A549 (cell line): ENCODE measurements at regions not wholly inside any gene's neighbourhood (a gene's known extent, or its start where the extent isn't known, plus 50 kb on each side); places are given as distances from the start of the nearest gene placed in this dataset.
A peak's percentile ranks its signal among the peaks of the same experiment; 100 is the strongest.

Experiments used
- ATAC-seq, 2 experiments: fragments of 200-7000 bp in 1 of 2; fragments of >200 bp in 1 of 2; cut with Nextera tagmentation in 1 of 2; cut with Tn5 transposase in 1 of 2; 3 replicates each; pipeline versions ENCODE4 v1.8.0 to v1.9.1; 2018 to 2020; ENCODE audit warnings: mild to moderate bottlenecking in 1 of 2, moderate library complexity in 1 of 2
- CTCF ChIA-PET: fragments of 300-600 bp; sonication (Branson Sonifier 250); formaldehyde crosslinking; extraction: SDS; loops from one replicate; lab custom pipeline; 2021; ENCODE audit warnings: antibody characterized with exemption, inconsistent platforms; lab: Yijun Ruan, JAX
- POLR2A ChIA-PET: fragments of 350-600 bp; formaldehyde crosslinking; extraction: SDS; loops from one replicate; lab custom pipeline; 2021; ENCODE audit warnings: antibody characterized with exemption, inconsistent platforms; lab: Yijun Ruan, JAX
- DNase-seq, 2 experiments: peaks; one replicate each; pipeline versions ENCODE4 v3.0.0 to v3.0.0-alpha.2; 2011 to 2016; ENCODE audit warnings: low read depth in 1 of 2, low spot score in 1 of 2
- FAIRE-seq: peaks from 2 replicates; lab custom pipeline; 2011; peaks lifted over from hg19 to GRCh38; lab: Jason Lieb, UNC
- H3K27ac ChIP-seq, 2 experiments: fragments of >200 bp; sonication (Bioruptor Twin); formaldehyde crosslinking; 3 replicates each; pipeline ENCODE4 v1.5.1; 2016 to 2017
- H3K4me1 ChIP-seq: fragments of >200 bp; sonication (Bioruptor Twin); formaldehyde crosslinking; 3 replicates; pipeline ENCODE4 v1.6.1; 2016
- H3K4me2 ChIP-seq: fragments of >200 bp; sonication (Bioruptor Twin); formaldehyde crosslinking; 3 replicates; pipeline ENCODE4 v1.6.1; 2016
- H3K4me3 ChIP-seq: fragments of >200 bp; sonication (Bioruptor Twin); formaldehyde crosslinking; 3 replicates; pipeline ENCODE4 v1.5.1; 2016
- H3K9me3 ChIP-seq: fragments of >200 bp; sonication (Bioruptor Twin); formaldehyde crosslinking; 3 replicates; pipeline ENCODE4 v1.6.1; 2016
- BHLHE40 ChIP-seq: IDR thresholded peaks from 2 replicates; pipeline ENCODE4 v1.6.1; 2012; ENCODE audit warnings: low read depth, low read length, inconsistent platforms
- CBX8 ChIP-seq: fragments of 200-600 bp; sonication (generic); IDR thresholded peaks from 2 replicates; pipeline ENCODE4 v1.6.1; 2016
- CEBPB ChIP-seq, 2 experiments: fragments of >200 bp in 1 of 2; sonication (Bioruptor Twin) in 1 of 2; formaldehyde crosslinking in 1 of 2; IDR thresholded peaks; 2 replicates each; pipeline ENCODE4 v1.6.1; 2012 to 2016
- EHMT2 ChIP-seq: fragments of 200-600 bp; sonication (generic); IDR thresholded peaks from 2 replicates; pipeline ENCODE4 v1.6.1; 2016; ENCODE audit warnings: antibody characterized with exemption, low read depth, mild to moderate bottlenecking, moderate library complexity
- EP300 ChIP-seq, 2 experiments: fragments of >200 bp; sonication (Bioruptor Twin); formaldehyde crosslinking; IDR thresholded peaks; 2 replicates in 1 of 2; 3 replicates in 1 of 2; pipeline ENCODE4 v1.6.1; 2016 to 2017
- FOSB ChIP-seq: fragments of 250-450 bp; sonication (Bioruptor Pico); IDR thresholded peaks from 2 replicates; pipeline ENCODE4 v1.5.0; 2020; ENCODE audit warnings: mild to moderate bottlenecking, moderate library complexity
- FOSL2 ChIP-seq, 2 experiments: fragments of 450-650 bp in 1 of 2; fragments of >200 bp in 1 of 2; sonication (Bioruptor Twin) in 1 of 2; formaldehyde crosslinking; IDR thresholded peaks; 2 replicates each; pipeline versions ENCODE4 v1.5.0 to v1.6.1; 2016 to 2020; ENCODE audit warnings: mild to moderate bottlenecking in 1 of 2, moderate library complexity in 1 of 2
- HDAC2 ChIP-seq: fragments of 200-600 bp; sonication (generic); IDR thresholded peaks from 2 replicates; pipeline ENCODE4 v1.6.1; 2016
- HEYL ChIP-seq: fragments of 250-450 bp; sonication (Bioruptor Pico); IDR thresholded peaks from 2 replicates; pipeline ENCODE4 v1.8.0; 2021; ENCODE audit warnings: mild to moderate bottlenecking, moderate library complexity
- HOXA7 ChIP-seq: fragments of 250-450 bp; sonication (Bioruptor Pico); IDR thresholded peaks from 2 replicates; pipeline ENCODE4 v1.5.0; 2020; ENCODE audit warnings: mild to moderate bottlenecking, moderate library complexity
- HOXB13 ChIP-seq: fragments of 250-450 bp; sonication (Bioruptor Pico); IDR thresholded peaks from 2 replicates; pipeline ENCODE4 v1.5.0; 2020; ENCODE audit warnings: low read depth, mild to moderate bottlenecking, moderate library complexity
- HOXB5 ChIP-seq: fragments of 250-450 bp; sonication (Bioruptor Pico); IDR thresholded peaks from 2 replicates; pipeline ENCODE4 v1.5.0; 2020; ENCODE audit warnings: mild to moderate bottlenecking, moderate library complexity
- JUN ChIP-seq, 2 experiments: fragments of >200 bp; sonication (Bioruptor Twin); formaldehyde crosslinking; IDR thresholded peaks; 2 replicates in 1 of 2; 3 replicates in 1 of 2; pipeline ENCODE4 v1.6.1; 2016 to 2017
- JUNB ChIP-seq: fragments of >200 bp; sonication (Bioruptor Twin); formaldehyde crosslinking; IDR thresholded peaks from 2 replicates; pipeline ENCODE4 v1.6.1; 2016
- KDM1A ChIP-seq: fragments of 200-600 bp; sonication (generic); IDR thresholded peaks from 2 replicates; pipeline ENCODE4 v1.6.1; 2016; ENCODE audit warnings: low read depth, mild to moderate bottlenecking
- MAFK ChIP-seq: fragments of 450-650 bp; IDR thresholded peaks from 2 replicates; pipeline ENCODE4 v1.6.1; 2014; ENCODE audit not compliant: partially characterized antibody
- MAX ChIP-seq: IDR thresholded peaks from 2 replicates; pipeline ENCODE4 v1.6.1; 2012
- MYC ChIP-seq: IDR thresholded peaks from 2 replicates; pipeline ENCODE4 v1.6.1; 2012; ENCODE audit warnings: mild to moderate bottlenecking, inconsistent platforms, low read length, improper control_type of control experiment, borderline replicate concordance
- NFE2L2 ChIP-seq: fragments of 150-350 bp; conservative IDR thresholded peaks from 2 replicates; pipeline ENCODE4 v1.6.1; 2014; ENCODE audit warnings: low read length
- NPAS2 ChIP-seq: fragments of 250-450 bp; sonication (Bioruptor Pico); IDR thresholded peaks from 2 replicates; pipeline ENCODE4 v1.8.0; 2022; ENCODE audit warnings: mild to moderate bottlenecking, moderate library complexity, borderline replicate concordance
- NR3C1 ChIP-seq: fragments of >200 bp; sonication (Bioruptor Twin); formaldehyde crosslinking; IDR thresholded peaks from 3 replicates; pipeline ENCODE4 v1.6.1; 2017
- POLR2AphosphoS2 ChIP-seq: conservative IDR thresholded peaks from 2 replicates; pipeline ENCODE4 v1.6.1; 2012; ENCODE audit warnings: low read length, improper control_type of control experiment, inconsistent platforms
- RCOR1 ChIP-seq: fragments of 150-350 bp; IDR thresholded peaks from 2 replicates; pipeline ENCODE4 v1.6.1; 2014; ENCODE audit warnings: antibody characterized with exemption, low read length, low read depth
- RFX5 ChIP-seq: fragments of 450-650 bp; IDR thresholded peaks from 2 replicates; pipeline ENCODE4 v1.7.1; 2014; ENCODE audit warnings: antibody characterized with exemption, mild to moderate bottlenecking, moderate library complexity
- RNF2 ChIP-seq: fragments of 200-600 bp; sonication (generic); IDR thresholded peaks from 2 replicates; pipeline ENCODE4 v1.6.1; 2016; ENCODE audit warnings: low read depth, mild to moderate bottlenecking, antibody characterized with exemption, moderate library complexity, borderline replicate concordance
- SREBF2 ChIP-seq: fragments of 450-650 bp; IDR thresholded peaks from 2 replicates; pipeline ENCODE4 v1.6.1; 2014; ENCODE audit warnings: mild to moderate bottlenecking, moderate library complexity
- TFCP2L1 ChIP-seq: fragments of 250-450 bp; sonication (Bioruptor Pico); IDR thresholded peaks from 2 replicates; pipeline ENCODE4 v1.5.0; 2021; ENCODE audit warnings: mild to moderate bottlenecking
- ZC3H11A ChIP-seq: fragments of 450-650 bp; IDR thresholded peaks from 2 replicates; pipeline ENCODE4 v1.6.1; 2014; ENCODE audit warnings: antibody characterized with exemption, mild to moderate bottlenecking
- ZFP36 ChIP-seq: fragments of 450-650 bp; IDR thresholded peaks from 2 replicates; pipeline ENCODE4 v1.6.1; 2014; ENCODE audit warnings: borderline replicate concordance; ENCODE audit not compliant: partially characterized antibody
- ZNF302 ChIP-seq: fragments of 250-450 bp; sonication (Bioruptor Pico); IDR thresholded peaks from 2 replicates; pipeline ENCODE4 v1.9.0; 2021; ENCODE audit warnings: inconsistent platforms, mild to moderate bottlenecking, moderate library complexity
- ZSCAN20 ChIP-seq: fragments of 250-450 bp; sonication (Bioruptor Pico); IDR thresholded peaks from 2 replicates; pipeline ENCODE4 v1.8.0; 2022; ENCODE audit warnings: mild to moderate bottlenecking, moderate library complexity
- WGBS: methylation state at CpG from one replicate; pipeline ENCODE4 v1.1.6; 2017; ENCODE audit errors: missing lambda C conversion rate; 5-methylcytosine and 5-hydroxymethylcytosine counted together
- TF ChIP-seq, protein P1 (sequence below): fragments of >200 bp; sonication (Bioruptor Twin); formaldehyde crosslinking; IDR thresholded peaks from 2 replicates; pipeline ENCODE4 v1.6.1; 2016
- TF ChIP-seq, protein P2 (sequence below): IDR thresholded peaks from 2 replicates; pipeline ENCODE4 v1.6.1; 2012

GRCh38 chr14:97266653-97267052 lies 469.5 kb downstream of the VRK1 start:
- ChIA-PET CTCF (no interaction called here), POLR2A (no interaction called here)
- TF ChIP-seq, protein P1, sequence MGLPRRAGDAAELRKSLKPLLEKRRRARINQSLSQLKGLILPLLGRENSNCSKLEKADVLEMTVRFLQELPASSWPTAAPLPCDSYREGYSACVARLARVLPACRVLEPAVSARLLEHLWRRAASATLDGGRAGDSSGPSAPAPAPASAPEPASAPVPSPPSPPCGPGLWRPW: no peak
- no peak for TF ChIP-seq HOXA7 (CRISPR knock-in tag)
- no peak for TF ChIP-seq NFE2L2
- peak; percentile 72 for TF ChIP-seq JUNB
- peak in 1 of 2 experiments; percentile 40; a peak in 1 of 5 replicates for TF ChIP-seq EP300 (IDR thresholded peaks at IDR 0.05)
- TF ChIP-seq JUN (IDR thresholded peaks at IDR 0.05): 0 out of 5 replicates have a peak, but pooled peaks of 1 of the 2 experiments have one; percentile 31
- TF ChIP-seq FOSL2 (IDR thresholded peaks at IDR 0.05): peak; percentile 68
- TF ChIP-seq FOSL2 (CRISPR knock-in tag; IDR thresholded peaks at IDR 0.05): no peak
- TF ChIP-seq BHLHE40: no peak
- TF ChIP-seq ZC3H11A: no peak
- TF ChIP-seq KDM1A: no peak
- no peak for TF ChIP-seq CEBPB (IDR thresholded peaks at IDR 0.05)
- no peak for TF ChIP-seq CBX8
- TF ChIP-seq SREBF2: no peak
- TF ChIP-seq HOXB13 (CRISPR knock-in tag): no peak
- TF ChIP-seq ZNF302 (CRISPR knock-in tag): no peak
- TF ChIP-seq ZFP36: no peak
- no peak for TF ChIP-seq POLR2AphosphoS2
- no peak for TF ChIP-seq HOXB5
- FAIRE-seq (no peak), ATAC-seq (peak in 1 of 2 experiments; percentile 54; a peak in 1 of 6 replicates), DNase-seq (peak; percentile 8 to 14)
- WGBS: 1% methylated on average over 2 of the region's 2 CpGs
- Histone ChIP-seq H3K4me2 (peak overlapping the region; percentile 56), H3K9me3 (no peaks in the 10 kb centered on the region; the same call in 2 of the 3 replicates), H3K4me3 (no peak overlapping the region), H3K27ac (peak overlapping the region; percentile 29 to 57; a peak in 4 of 6 replicates), H3K4me1 (peaks cover 29% of the 10 kb centered on the region; the same call in 2 of the 3 replicates)

GRCh38 chr14:97267509-97267908 lies 470.3 kb downstream of the VRK1 start:
- no peak overlapping the region; a peak in 1 of 6 replicates for H3K27ac ChIP-seq
- H3K4me3 ChIP-seq: no peak overlapping the region
- POLR2A ChIA-PET: no interaction called here
- peak overlapping the region; percentile 56 for H3K4me2 ChIP-seq
- no peak for DNase-seq
- peaks cover 29% of the 10 kb centered on the region; the same call in 2 of the 3 replicates for H3K4me1 ChIP-seq
- TF ChIP-seq SREBF2: no peak
- TF ChIP-seq RFX5: no peak
- no peak for TF ChIP-seq TFCP2L1 (CRISPR knock-in tag)
- no peak for TF ChIP-seq MYC
- TF ChIP-seq ZNF302 (CRISPR knock-in tag): no peak
- TF ChIP-seq JUNB: 0 out of 2 replicates have a peak, but pooled peaks have one; percentile 23
- TF ChIP-seq MAFK: peak; percentile 6
- no peak for FAIRE-seq
- no peak for ATAC-seq
- CTCF ChIA-PET: no interaction called here
- H3K9me3 ChIP-seq: no peaks in the 10 kb centered on the region

DNA sequence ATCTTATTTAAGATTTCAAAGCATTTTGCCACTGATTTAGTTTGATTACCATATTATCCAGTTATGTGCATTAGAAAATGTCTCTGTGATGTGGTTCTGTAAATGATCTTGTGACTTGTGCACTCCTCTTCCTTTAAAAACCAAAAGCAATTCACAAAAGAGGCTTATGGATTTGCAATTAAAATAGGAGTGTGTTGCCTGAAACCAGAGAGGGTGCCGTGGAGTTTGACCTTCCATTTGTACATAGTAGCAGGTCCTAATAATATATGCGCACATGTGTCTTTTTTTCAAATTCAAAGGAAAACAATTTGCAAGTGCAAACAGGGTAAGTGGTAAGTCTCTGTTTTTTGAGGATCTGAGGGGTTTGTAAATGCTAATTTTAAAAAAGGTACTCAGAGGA lies 470.9 kb downstream of the VRK1 start:
- WGBS: 70% methylated on average over 2 of the region's 2 CpGs
- peak overlapping the region in 1 of 2 experiments; percentile 3; a peak in 1 of 6 replicates for H3K27ac ChIP-seq
- ATAC-seq (no peak), FAIRE-seq (no peak), DNase-seq (no peak)
- H3K9me3 ChIP-seq: no peaks in the 10 kb centered on the region
- CTCF ChIA-PET: no interaction called here
- H3K4me1 ChIP-seq: peaks cover 29% of the 10 kb centered on the region; the same call in 2 of the 3 replicates
- POLR2A ChIA-PET: no interaction called here
- no peak overlapping the region; the same call in 2 of the 3 replicates for H3K4me2 ChIP-seq
- no peak overlapping the region for H3K4me3 ChIP-seq
- TF ChIP-seq HEYL: no peak
- TF ChIP-seq RCOR1: no peak
- no peak for TF ChIP-seq BHLHE40
- TF ChIP-seq HDAC2: no peak
- TF ChIP-seq NPAS2: no peak
- TF ChIP-seq RNF2: no peak
- TF ChIP-seq, protein P2, sequence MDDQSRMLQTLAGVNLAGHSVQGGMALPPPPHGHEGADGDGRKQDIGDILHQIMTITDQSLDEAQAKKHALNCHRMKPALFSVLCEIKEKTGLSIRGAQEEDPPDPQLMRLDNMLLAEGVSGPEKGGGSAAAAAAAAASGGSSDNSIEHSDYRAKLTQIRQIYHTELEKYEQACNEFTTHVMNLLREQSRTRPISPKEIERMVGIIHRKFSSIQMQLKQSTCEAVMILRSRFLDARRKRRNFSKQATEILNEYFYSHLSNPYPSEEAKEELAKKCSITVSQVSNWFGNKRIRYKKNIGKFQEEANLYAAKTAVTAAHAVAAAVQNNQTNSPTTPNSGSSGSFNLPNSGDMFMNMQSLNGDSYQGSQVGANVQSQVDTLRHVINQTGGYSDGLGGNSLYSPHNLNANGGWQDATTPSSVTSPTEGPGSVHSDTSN: no peak
- TF ChIP-seq HOXA7 (CRISPR knock-in tag): no peak
- no peak for TF ChIP-seq ZSCAN20
- TF ChIP-seq CBX8: no peak
- TF ChIP-seq HOXB5: no peak
- no peak for TF ChIP-seq MAX
- TF ChIP-seq NFE2L2: no peak
- TF ChIP-seq EP300 (IDR thresholded peaks at IDR 0.05): no peak
- TF ChIP-seq JUN (IDR thresholded peaks at IDR 0.05): no peak
- no peak for TF ChIP-seq FOSB (CRISPR knock-in tag)
- TF ChIP-seq, protein P1: no peak
- TF ChIP-seq NR3C1: no peak
- TF ChIP-seq EHMT2: no peak
- TF ChIP-seq, all 56 proteins: peak for 0
